ENCODE measurements at regions not wholly inside any gene's neighbourhood (a gene's known extent, or its start where the extent isn't known, plus 50 kb on each side); places are given as distances from the start of the nearest gene placed in this dataset.

DNA sequence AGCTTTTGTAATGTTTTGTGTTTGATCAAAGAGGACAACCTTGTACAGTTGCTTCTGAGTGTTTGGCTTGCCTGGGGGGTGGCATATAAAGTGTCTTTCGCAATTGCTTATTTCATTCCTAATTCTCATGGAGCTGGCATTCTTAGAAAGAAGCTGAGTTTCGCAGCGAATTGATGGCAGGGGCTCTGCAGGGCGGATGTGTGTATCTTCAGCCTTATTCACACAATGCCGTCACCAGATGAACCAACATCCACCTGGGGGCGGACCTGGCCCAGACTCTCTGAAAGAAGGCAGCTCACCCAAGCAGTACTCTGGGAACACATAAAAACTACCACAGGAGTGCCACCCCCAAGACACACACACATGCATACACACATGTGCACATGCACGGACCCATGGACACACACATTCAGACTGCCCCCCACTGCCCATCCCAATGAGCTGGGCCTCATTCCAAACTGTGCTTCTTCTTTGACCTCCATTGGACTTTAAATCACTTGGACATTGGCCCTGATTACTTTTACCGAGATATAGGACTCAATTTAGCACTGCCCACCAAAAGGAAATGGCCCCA lies 55.4 kb upstream of the FOXQ1 start:
- no peaks in the 10 kb centered on the region for H3K4me1 Mint-ChIP-seq
- no peaks in the 10 kb centered on the region for H3K27me3 Mint-ChIP-seq (ENCODE audit: low read depth)
- ATAC-seq = no peak
- no peak overlapping the region for H3K27ac Mint-ChIP-seq
- TF ChIP-seq EMX1 (CRISPR knock-in tag; IDR thresholded peaks at IDR 0.05) = no peak
- TF ChIP-seq KAT7 (CRISPR knock-in tag; IDR thresholded peaks at IDR 0.05; ENCODE audit: borderline replicate concordance) = no peak
- TF ChIP-seq, protein P1, sequence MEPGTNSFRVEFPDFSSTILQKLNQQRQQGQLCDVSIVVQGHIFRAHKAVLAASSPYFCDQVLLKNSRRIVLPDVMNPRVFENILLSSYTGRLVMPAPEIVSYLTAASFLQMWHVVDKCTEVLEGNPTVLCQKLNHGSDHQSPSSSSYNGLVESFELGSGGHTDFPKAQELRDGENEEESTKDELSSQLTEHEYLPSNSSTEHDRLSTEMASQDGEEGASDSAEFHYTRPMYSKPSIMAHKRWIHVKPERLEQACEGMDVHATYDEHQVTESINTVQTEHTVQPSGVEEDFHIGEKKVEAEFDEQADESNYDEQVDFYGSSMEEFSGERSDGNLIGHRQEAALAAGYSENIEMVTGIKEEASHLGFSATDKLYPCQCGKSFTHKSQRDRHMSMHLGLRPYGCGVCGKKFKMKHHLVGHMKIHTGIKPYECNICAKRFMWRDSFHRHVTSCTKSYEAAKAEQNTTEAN (CRISPR knock-in tag; IDR thresholded peaks at IDR 0.05) = no peak
- TF ChIP-seq ZNF512 (CRISPR knock-in tag; IDR thresholded peaks at IDR 0.05; ENCODE audit: borderline replicate concordance) = no peak
- TF ChIP-seq ZBTB21 (CRISPR knock-in tag; IDR thresholded peaks at IDR 0.05; ENCODE audit: borderline replicate concordance) = no peak
- no peak for TF ChIP-seq MXD4 (CRISPR knock-in tag; IDR thresholded peaks at IDR 0.05; ENCODE audit: borderline replicate concordance)
- TF ChIP-seq ESRRA (CRISPR knock-in tag; IDR thresholded peaks at IDR 0.05; ENCODE audit: borderline replicate concordance) = no peak
- no peak for TF ChIP-seq TEAD4 (CRISPR knock-in tag; IDR thresholded peaks at IDR 0.05)
- no peak for TF ChIP-seq ZNF263 (CRISPR knock-in tag; IDR thresholded peaks at IDR 0.05; ENCODE audit: low read depth)
- TF ChIP-seq CTCF (IDR thresholded peaks at IDR 0.05) = no peak
- TF ChIP-seq GRHL2 (CRISPR knock-in tag; IDR thresholded peaks at IDR 0.05; ENCODE audit: insufficient replicate concordance, severe bottlenecking) = no peak
- no peak for TF ChIP-seq SMAD4 (CRISPR knock-in tag; IDR thresholded peaks at IDR 0.05)
- TF ChIP-seq, protein P2, sequence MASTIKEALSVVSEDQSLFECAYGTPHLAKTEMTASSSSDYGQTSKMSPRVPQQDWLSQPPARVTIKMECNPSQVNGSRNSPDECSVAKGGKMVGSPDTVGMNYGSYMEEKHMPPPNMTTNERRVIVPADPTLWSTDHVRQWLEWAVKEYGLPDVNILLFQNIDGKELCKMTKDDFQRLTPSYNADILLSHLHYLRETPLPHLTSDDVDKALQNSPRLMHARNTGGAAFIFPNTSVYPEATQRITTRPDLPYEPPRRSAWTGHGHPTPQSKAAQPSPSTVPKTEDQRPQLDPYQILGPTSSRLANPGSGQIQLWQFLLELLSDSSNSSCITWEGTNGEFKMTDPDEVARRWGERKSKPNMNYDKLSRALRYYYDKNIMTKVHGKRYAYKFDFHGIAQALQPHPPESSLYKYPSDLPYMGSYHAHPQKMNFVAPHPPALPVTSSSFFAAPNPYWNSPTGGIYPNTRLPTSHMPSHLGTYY (CRISPR knock-in tag; IDR thresholded peaks at IDR 0.05) = no peak
- no peak for TF ChIP-seq PRRX2 (CRISPR knock-in tag; IDR thresholded peaks at IDR 0.05)
- TF ChIP-seq, protein P3, sequence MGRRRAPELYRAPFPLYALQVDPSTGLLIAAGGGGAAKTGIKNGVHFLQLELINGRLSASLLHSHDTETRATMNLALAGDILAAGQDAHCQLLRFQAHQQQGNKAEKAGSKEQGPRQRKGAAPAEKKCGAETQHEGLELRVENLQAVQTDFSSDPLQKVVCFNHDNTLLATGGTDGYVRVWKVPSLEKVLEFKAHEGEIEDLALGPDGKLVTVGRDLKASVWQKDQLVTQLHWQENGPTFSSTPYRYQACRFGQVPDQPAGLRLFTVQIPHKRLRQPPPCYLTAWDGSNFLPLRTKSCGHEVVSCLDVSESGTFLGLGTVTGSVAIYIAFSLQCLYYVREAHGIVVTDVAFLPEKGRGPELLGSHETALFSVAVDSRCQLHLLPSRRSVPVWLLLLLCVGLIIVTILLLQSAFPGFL (CRISPR knock-in tag; IDR thresholded peaks at IDR 0.05; ENCODE audit: borderline replicate concordance) = no peak
- TF ChIP-seq ATF1 (CRISPR knock-in tag; IDR thresholded peaks at IDR 0.05) = no peak
- no peak for TF ChIP-seq FOXJ3 (CRISPR knock-in tag; IDR thresholded peaks at IDR 0.05; ENCODE audit: borderline replicate concordance)
- TF ChIP-seq ZNF416 (CRISPR knock-in tag; IDR thresholded peaks at IDR 0.05) = no peak
- no peak for TF ChIP-seq USF1 (CRISPR knock-in tag; IDR thresholded peaks at IDR 0.05)
- no peak for TF ChIP-seq NR2C2 (CRISPR knock-in tag; IDR thresholded peaks at IDR 0.05)
- no peaks in the 10 kb centered on the region for H3K9me3 Mint-ChIP-seq
- CTCF ChIA-PET = interaction anchor here (0.7 to 1.0 kb wide), 2 partner anchors 11 to 168 kb away, joined by 3 read pairs; no protein-coding TSS in a partner anchor
- no peaks in the 10 kb centered on the region for H3K36me3 Mint-ChIP-seq
- no peak overlapping the region for H3K4me3 Mint-ChIP-seq
- DNase-seq (ENCODE audit: low spot score) = no peak
- POLR2A ChIA-PET = interaction anchor here (0.7 kb wide), 1 partner anchor 61 kb away, joined by 3 read pairs; no protein-coding TSS in a partner anchor
